ENCODE measurements at regions not wholly inside any gene's neighbourhood (a gene's known extent, or its start where the extent isn't known, plus 50 kb on each side); places are given as distances from the start of the nearest gene placed in this dataset.

DNA sequence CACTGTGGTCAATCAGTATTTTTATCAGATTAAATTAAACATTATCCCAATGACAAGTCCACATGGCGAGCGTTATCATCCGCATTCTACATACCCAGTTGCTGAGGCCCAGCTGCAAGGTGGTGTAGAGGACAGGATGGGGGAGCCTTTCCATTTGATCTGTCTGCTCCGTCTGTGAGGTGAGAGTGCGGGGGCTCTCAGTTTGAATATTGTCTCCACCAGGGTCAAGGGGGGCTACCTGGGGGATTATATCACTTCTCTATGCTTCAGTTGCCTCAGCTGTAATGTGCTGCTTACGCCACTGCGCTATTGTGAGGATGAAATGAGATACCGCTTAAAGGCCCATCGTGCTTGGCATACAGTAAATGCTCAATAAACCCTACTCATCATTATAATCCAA is 1106.0 kb downstream of the BCL11B start:
- H3K4me3 ChIP-seq (ENCODE audit: control insufficient read depth, low read depth, low read length), result no peak overlapping the region

GRCh38 chr14:98167275-98167674 is 1104.7 kb downstream of the BCL11B start:
- TF ChIP-seq CTCF (IDR thresholded peaks at IDR 0.05; ENCODE audit: control insufficient read depth, insufficient read depth, low read depth, low read length, missing control alignments), result no peak
- DNase-seq (ENCODE audit: low read depth), result no peak

More for the DNA sequence above, 1106.0 kb downstream of the BCL11B start:
- DNase-seq (ENCODE audit: low read depth), result no peak
- TF ChIP-seq CTCF (IDR thresholded peaks at IDR 0.05; ENCODE audit: control insufficient read depth, insufficient read depth, low read depth, low read length, missing control alignments), result no peak

DNA sequence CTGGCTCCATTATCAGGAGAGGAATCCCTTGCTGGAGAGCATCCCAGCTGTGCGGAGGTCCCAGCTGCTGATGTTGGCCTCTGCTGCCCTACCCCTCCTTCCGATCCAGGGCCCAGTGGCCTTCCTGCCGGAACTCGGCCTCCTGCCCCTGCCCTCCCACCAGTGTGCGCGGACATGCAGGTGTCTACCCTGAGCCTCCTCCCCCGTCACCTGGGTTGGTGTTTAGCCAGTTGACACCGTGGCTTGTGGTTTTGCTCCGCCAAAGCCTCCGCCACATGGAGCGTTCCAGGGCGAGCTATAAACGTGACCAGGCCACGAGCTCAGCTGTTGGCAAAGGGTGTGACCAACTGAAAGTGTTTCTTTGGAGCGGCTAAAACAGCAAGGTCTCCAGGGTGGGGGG is 1104.3 kb downstream of the BCL11B start:
- no peak for DNase-seq (ENCODE audit: low read depth)
- TF ChIP-seq CTCF (IDR thresholded peaks at IDR 0.05; ENCODE audit: control insufficient read depth, insufficient read depth, low read depth, low read length, missing control alignments), result no peak

More at GRCh38 chr14:98167275-98167674, 1104.7 kb downstream of the BCL11B start:
- H3K4me3 ChIP-seq (ENCODE audit: control insufficient read depth, low read depth, low read length), result no peak overlapping the region

DNA sequence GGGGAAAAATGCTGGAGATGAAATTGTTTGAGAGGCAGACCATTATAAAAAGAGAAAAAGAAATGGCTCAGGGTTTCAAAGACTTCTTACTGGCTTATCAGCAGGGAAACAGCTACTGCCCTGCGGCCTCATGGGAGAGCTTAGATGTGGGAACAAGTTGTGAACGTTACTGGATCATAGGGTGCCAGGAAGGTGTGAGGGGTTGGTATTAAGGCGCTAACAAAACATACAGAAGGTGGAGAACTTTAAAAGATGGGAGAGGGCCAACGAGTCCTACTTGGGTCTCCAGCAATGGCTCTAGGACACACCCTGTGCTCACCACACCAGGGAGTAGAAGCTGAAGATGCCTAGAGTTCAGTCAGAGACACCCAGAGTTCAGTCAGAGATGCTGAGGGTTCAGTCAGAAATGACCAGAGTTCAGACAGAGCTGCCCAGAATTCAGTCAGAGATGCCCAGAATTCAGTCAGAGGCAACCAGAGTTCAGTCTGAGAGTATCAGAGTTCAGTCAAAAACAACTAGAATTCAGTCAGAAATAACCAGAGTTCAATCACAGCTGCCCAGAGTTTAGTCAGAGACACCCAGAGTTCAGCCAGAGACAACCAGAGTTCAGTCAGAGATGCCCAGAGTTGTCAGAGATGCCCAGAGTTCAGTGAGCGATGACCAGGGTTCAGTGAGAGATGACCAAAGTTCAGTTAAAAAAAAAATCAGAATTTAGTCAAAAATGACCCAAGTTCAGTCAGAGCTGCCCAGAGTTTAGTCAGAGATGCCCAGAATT is 1103.6 kb downstream of the BCL11B start:
- DNase-seq (ENCODE audit: low read depth), result no peak
- no peak overlapping the region for H3K4me3 ChIP-seq (ENCODE audit: control insufficient read depth, low read depth, low read length)
- TF ChIP-seq CTCF (IDR thresholded peaks at IDR 0.05; ENCODE audit: control insufficient read depth, insufficient read depth, low read depth, low read length, missing control alignments), result no peak

More for the DNA sequence above, 1104.3 kb downstream of the BCL11B start:
- H3K4me3 ChIP-seq (ENCODE audit: control insufficient read depth, low read depth, low read length), result no peak overlapping the region

GRCh38 chr14:98169170-98169587 is 1102.8 kb downstream of the BCL11B start:
- no peak for DNase-seq (ENCODE audit: low read depth)
- no peak overlapping the region for H3K4me3 ChIP-seq (ENCODE audit: control insufficient read depth, low read depth, low read length)
- no peak for TF ChIP-seq CTCF (IDR thresholded peaks at IDR 0.05; ENCODE audit: control insufficient read depth, insufficient read depth, low read depth, low read length, missing control alignments)

DNA sequence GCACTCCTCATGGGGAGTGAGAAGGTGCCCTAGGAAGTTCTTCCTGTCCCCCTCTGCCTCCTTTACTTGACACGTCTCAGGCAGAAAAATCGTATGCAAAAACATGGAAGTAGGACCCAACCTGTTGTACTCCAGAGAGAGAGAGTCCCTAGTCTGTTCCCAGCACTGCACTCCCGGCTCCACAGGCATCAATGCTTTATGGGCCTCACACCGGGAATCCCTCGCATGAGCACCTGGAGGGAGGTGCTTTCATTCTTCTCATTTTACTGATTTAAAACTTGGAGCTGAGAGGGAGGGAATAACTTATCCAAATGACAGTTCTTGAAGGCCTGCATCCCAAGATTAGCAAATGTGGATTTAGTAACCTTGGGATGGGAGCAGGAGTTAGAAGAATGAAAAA is 1101.4 kb downstream of the BCL11B start:
- no peak for DNase-seq (ENCODE audit: low read depth)
- no peak overlapping the region for H3K4me3 ChIP-seq (ENCODE audit: control insufficient read depth, low read depth, low read length)
- no peak for TF ChIP-seq CTCF (IDR thresholded peaks at IDR 0.05; ENCODE audit: control insufficient read depth, insufficient read depth, low read depth, low read length, missing control alignments)

Measured in AG09309 (cell line).